CD14-positive monocyte (primary cell): ENCODE measurements at regions not wholly inside any gene's neighbourhood (a gene's known extent, or its start where the extent isn't known, plus 50 kb on each side); places are given as distances from the start of the nearest gene placed in this dataset.

Experiments used
- DNase-seq, 3 donors: peaks; one replicate each; pipeline ENCODE4 v3.0.0-alpha.2; 2011 to 2022
- H2AFZ ChIP-seq: 2 replicates; pipeline ENCODE4 v1.6.0; 2012; ENCODE audit warnings: mild to moderate bottlenecking, low read depth, low read length, inconsistent platforms; ENCODE audit not compliant: insufficient read depth, poor library complexity, severe bottlenecking
- H3K27ac ChIP-seq, 2 donors: 1 replicate in 1 of 2; 2 replicates in 1 of 2; pipeline ENCODE4 v1.5.1; 2012 to 2013; ENCODE audit warnings: low read length in 2 of 2, control low read depth in 1 of 2, inconsistent platforms in 1 of 2, low read depth in 1 of 2, mild to moderate bottlenecking in 1 of 2
- H3K27me3 ChIP-seq, 2 donors: one replicate each; pipeline versions ENCODE4 v1.6.0 to v1.6.1; 2011 to 2013; ENCODE audit warnings: low read length in 2 of 2; ENCODE audit not compliant: control insufficient read depth in 2 of 2, insufficient read depth in 2 of 2
- H3K36me3 ChIP-seq, 2 donors: replicated peaks in 1 of 2; 1 replicate in 1 of 2; 2 replicates in 1 of 2; pipeline versions ENCODE4 v1.5.1 to v1.6.1; 2012 to 2013; ENCODE audit warnings: low read length in 2 of 2, control low read depth in 1 of 2, inconsistent platforms in 1 of 2, mild to moderate bottlenecking in 1 of 2; ENCODE audit not compliant: insufficient read depth in 2 of 2, control insufficient read depth in 1 of 2
- H3K4me1 ChIP-seq, 2 donors: 1 replicate in 1 of 2; 2 replicates in 1 of 2; pipeline versions ENCODE4 v1.5.1 to v1.6.1; 2012 to 2013; ENCODE audit warnings: low read length in 2 of 2, control low read depth in 1 of 2, inconsistent platforms in 1 of 2, mild to moderate bottlenecking in 1 of 2, moderate library complexity in 1 of 2; ENCODE audit not compliant: insufficient read depth in 2 of 2, control insufficient read depth in 1 of 2
- H3K4me2 ChIP-seq: replicated peaks from 2 replicates; pipeline ENCODE3; 2012; ENCODE audit warnings: low read length, moderate library complexity, mild to moderate bottlenecking; ENCODE audit not compliant: poor library complexity, severe bottlenecking; ENCODE audit errors: extremely low read depth
- H3K4me3 ChIP-seq, 3 experiments: fragments of 200-600 bp in 1 of 3; sonication (generic) in 1 of 3; replicated peaks in 1 of 3; 1 replicate in 2 of 3; 2 replicates in 1 of 3; pipeline ENCODE4 v1.5.1; 2011 to 2013; ENCODE audit warnings: low read length in 3 of 3, mild to moderate bottlenecking in 3 of 3, control low read depth in 2 of 3, low read depth in 2 of 3, inconsistent platforms in 1 of 3, moderate library complexity in 1 of 3
- H3K79me2 ChIP-seq: 2 replicates; pipeline ENCODE4 v1.6.0; 2012; ENCODE audit warnings: mild to moderate bottlenecking, control low read depth, inconsistent platforms, low read length, moderate library complexity; ENCODE audit not compliant: insufficient read depth
- H3K9ac ChIP-seq: 2 replicates; pipeline ENCODE4 v1.6.0; 2017; ENCODE audit warnings: low read length, mild to moderate bottlenecking; ENCODE audit not compliant: insufficient read depth, poor library complexity, severe bottlenecking
- H3K9me3 ChIP-seq, 2 donors: replicated peaks in 1 of 2; 1 replicate in 1 of 2; 2 replicates in 1 of 2; pipeline versions ENCODE4 v1.5.1 to v1.6.1; 2012 to 2013; ENCODE audit warnings: low read length in 2 of 2, control low read depth in 1 of 2; ENCODE audit not compliant: control insufficient read depth in 1 of 2, insufficient read depth in 1 of 2
- H4K20me1 ChIP-seq: 2 replicates; pipeline ENCODE4 v1.6.0; 2012; ENCODE audit warnings: mild to moderate bottlenecking, low read length, control low read depth, moderate library complexity; ENCODE audit not compliant: insufficient read depth
- H3K27ac Mint-ChIP-seq, 7 donors: one replicate each; pipeline ENCODE4 v1.8.0; 2020; ENCODE audit warnings: mild to moderate bottlenecking in 7 of 7, mixed read lengths in 7 of 7, moderate library complexity in 6 of 7, inconsistent platforms in 2 of 7
- H3K27me3 Mint-ChIP-seq, 3 donors: one replicate each; pipeline ENCODE4 v1.8.0; 2021 to 2022; ENCODE audit warnings: low read depth in 3 of 3, mild to moderate bottlenecking in 3 of 3, mixed read lengths in 3 of 3, moderate library complexity in 3 of 3, inconsistent platforms in 1 of 3
- H3K36me3 Mint-ChIP-seq, 2 donors: one replicate each; pipeline ENCODE4 v1.8.0; 2020; ENCODE audit warnings: mixed read lengths in 2 of 2, inconsistent platforms in 1 of 2, mild to moderate bottlenecking in 1 of 2
- H3K4me1 Mint-ChIP-seq: one replicate; pipeline ENCODE4 v1.8.0; 2020; ENCODE audit warnings: mild to moderate bottlenecking, mixed read lengths
- H3K4me3 Mint-ChIP-seq, 2 donors: one replicate each; pipeline ENCODE4 v1.8.0; 2020; ENCODE audit warnings: mild to moderate bottlenecking in 2 of 2, mixed read lengths in 2 of 2, moderate library complexity in 1 of 2
- H3K9me3 Mint-ChIP-seq, 7 donors: one replicate each; pipeline ENCODE4 v1.8.0; 2020 to 2022; ENCODE audit warnings: mixed read lengths in 7 of 7, mild to moderate bottlenecking in 6 of 7, moderate library complexity in 6 of 7, inconsistent platforms in 2 of 7
- WGBS: methylation state at CpG from one replicate; pipeline ENCODE4 v1.1.5; 2013; ENCODE audit warnings: missing lambda C conversion rate; ENCODE audit not compliant: insufficient coverage; 5-methylcytosine and 5-hydroxymethylcytosine counted together
- intact Hi-C, 2 donors: fragments of 100-400 bp; cut with micrococcal nuclease; formaldehyde crosslinking; loops; one replicate each; pipeline versions ENCODE4 v1.15.0 to v1.15.1; 2023
- TF ChIP-seq, protein P1 (sequence below): fragments of 200-600 bp; IDR thresholded peaks from one replicate; pipeline ENCODE4 v1.8.0; 2022; ENCODE audit warnings: antibody characterized with exemption, mild to moderate bottlenecking

DNA sequence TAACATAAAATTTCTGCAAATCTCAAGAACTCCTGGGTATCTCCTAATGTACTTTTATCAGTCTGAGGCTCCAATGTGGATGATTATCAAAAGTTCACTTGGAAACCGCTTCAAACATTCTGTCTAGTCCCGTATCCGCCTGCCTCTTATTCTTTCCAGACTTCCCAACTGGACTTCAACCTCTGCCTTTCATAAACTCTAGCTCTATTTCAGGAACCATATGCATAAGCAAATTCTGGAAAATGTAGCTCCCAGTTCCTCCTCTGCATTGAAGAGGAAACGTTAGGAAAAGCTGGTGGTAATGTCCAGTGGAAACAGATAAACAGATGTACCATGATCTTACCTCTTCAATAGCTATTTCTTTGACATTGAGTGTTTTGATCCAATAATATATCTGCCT, 285.0 kb downstream of the KCNJ2 start:
- H3K4me1 Mint-ChIP-seq, result no peaks in the 10 kb centered on the region
- Histone ChIP-seq H3K27ac (no peak overlapping the region), H3K4me3 (no peak overlapping the region), H3K4me2 (no peak overlapping the region), H2AFZ (no peak overlapping the region), H3K36me3 (no peaks in the 10 kb centered on the region), H3K4me1 (no peaks in the 10 kb centered on the region), H3K79me2 (no peaks in the 10 kb centered on the region), H3K9me3 (peaks cover 0 to 4% of the 10 kb centered on the region in 2 donors), H3K27me3 (no peaks in the 10 kb centered on the region), H4K20me1 (no peaks in the 10 kb centered on the region), H3K9ac (no peak overlapping the region)
- H3K27me3 Mint-ChIP-seq, result peaks cover 0 to 2% (median 1%) of the 10 kb centered on the region in 3 donors
- intact Hi-C loops, result no loop called here
- no peak for DNase-seq
- no peak overlapping the region for H3K4me3 Mint-ChIP-seq
- TF ChIP-seq, protein P1, sequence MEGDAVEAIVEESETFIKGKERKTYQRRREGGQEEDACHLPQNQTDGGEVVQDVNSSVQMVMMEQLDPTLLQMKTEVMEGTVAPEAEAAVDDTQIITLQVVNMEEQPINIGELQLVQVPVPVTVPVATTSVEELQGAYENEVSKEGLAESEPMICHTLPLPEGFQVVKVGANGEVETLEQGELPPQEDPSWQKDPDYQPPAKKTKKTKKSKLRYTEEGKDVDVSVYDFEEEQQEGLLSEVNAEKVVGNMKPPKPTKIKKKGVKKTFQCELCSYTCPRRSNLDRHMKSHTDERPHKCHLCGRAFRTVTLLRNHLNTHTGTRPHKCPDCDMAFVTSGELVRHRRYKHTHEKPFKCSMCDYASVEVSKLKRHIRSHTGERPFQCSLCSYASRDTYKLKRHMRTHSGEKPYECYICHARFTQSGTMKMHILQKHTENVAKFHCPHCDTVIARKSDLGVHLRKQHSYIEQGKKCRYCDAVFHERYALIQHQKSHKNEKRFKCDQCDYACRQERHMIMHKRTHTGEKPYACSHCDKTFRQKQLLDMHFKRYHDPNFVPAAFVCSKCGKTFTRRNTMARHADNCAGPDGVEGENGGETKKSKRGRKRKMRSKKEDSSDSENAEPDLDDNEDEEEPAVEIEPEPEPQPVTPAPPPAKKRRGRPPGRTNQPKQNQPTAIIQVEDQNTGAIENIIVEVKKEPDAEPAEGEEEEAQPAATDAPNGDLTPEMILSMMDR, result no peak
- H3K27ac Mint-ChIP-seq, result no peak overlapping the region
- no peaks in the 10 kb centered on the region for H3K36me3 Mint-ChIP-seq
- 100% methylated on average over 3 of the region's 4 CpGs for WGBS
- peaks cover 3 to 8% (median 5%) of the 10 kb centered on the region in 7 donors for H3K9me3 Mint-ChIP-seq

DNA sequence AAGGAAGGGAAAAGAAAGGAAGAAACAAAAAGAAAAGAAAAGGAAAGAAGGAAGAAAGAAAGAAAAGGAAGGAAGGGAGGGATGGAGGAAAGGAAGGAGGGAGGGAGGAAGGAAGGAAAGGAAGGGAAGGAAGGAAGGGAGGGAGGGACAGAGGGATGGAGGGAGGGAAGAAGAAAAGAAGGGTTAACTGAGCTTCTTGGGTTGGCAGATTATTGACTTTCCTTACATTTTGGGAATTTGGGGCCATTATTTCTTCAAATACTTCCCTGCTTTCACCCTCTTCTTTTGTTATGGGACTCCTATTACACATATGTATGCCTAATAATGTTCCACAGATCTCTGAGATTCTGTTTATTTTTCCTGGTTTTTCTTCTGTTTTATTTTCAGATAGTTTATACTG, 285.6 kb downstream of the KCNJ2 start:
- Mint-ChIP-seq H3K27me3 (peaks cover 0 to 2% (median 1%) of the 10 kb centered on the region in 3 donors), H3K9me3 (peaks cover 3 to 8% (median 5%) of the 10 kb centered on the region in 7 donors), H3K27ac (no peak overlapping the region), H3K4me3 (no peak overlapping the region), H3K36me3 (no peaks in the 10 kb centered on the region), H3K4me1 (no peaks in the 10 kb centered on the region)
- Histone ChIP-seq H4K20me1 (no peaks in the 10 kb centered on the region), H3K27me3 (no peaks in the 10 kb centered on the region), H3K9me3 (peaks cover 0 to 4% of the 10 kb centered on the region in 2 donors), H3K36me3 (no peaks in the 10 kb centered on the region), H3K79me2 (no peaks in the 10 kb centered on the region), H3K27ac (no peak overlapping the region), H3K4me2 (no peak overlapping the region), H2AFZ (no peak overlapping the region), H3K4me1 (no peaks in the 10 kb centered on the region), H3K9ac (no peak overlapping the region), H3K4me3 (no peak overlapping the region)
- DNase-seq, result no peak
- intact Hi-C loops, result no loop called here
- TF ChIP-seq, protein P1, result no peak
